ENCODE measurements at regions not wholly inside any gene's neighbourhood (a gene's known extent, or its start where the extent isn't known, plus 50 kb on each side); places are given as distances from the start of the nearest gene placed in this dataset.
"Not testable (repeated sequence)": the region's sequence is repeated elsewhere in the genome, so short reads cannot be mapped to it uniquely, and the experiment has no call there.

DNA sequence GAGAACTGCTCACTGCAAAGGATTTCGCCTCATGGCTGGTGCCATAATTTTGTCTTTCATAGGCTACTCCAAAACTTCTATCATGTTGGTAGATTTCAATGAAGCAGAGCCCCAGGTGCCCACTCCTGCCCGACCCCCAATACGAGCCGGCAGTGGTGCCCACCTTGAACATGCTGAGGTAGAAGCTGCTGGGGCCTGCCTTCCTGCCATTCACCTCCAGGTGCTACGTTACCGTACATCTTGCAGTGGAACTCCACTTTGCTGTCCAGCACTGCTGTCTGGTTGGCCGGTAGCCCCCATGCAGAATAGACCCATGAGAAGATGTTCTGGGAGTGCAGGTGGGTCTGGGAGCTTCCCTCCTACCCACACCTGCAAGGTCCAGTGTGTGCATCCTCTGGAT lies 502.8 kb upstream of the TBL1XR1 start:
- TF ChIP-seq, protein P1, sequence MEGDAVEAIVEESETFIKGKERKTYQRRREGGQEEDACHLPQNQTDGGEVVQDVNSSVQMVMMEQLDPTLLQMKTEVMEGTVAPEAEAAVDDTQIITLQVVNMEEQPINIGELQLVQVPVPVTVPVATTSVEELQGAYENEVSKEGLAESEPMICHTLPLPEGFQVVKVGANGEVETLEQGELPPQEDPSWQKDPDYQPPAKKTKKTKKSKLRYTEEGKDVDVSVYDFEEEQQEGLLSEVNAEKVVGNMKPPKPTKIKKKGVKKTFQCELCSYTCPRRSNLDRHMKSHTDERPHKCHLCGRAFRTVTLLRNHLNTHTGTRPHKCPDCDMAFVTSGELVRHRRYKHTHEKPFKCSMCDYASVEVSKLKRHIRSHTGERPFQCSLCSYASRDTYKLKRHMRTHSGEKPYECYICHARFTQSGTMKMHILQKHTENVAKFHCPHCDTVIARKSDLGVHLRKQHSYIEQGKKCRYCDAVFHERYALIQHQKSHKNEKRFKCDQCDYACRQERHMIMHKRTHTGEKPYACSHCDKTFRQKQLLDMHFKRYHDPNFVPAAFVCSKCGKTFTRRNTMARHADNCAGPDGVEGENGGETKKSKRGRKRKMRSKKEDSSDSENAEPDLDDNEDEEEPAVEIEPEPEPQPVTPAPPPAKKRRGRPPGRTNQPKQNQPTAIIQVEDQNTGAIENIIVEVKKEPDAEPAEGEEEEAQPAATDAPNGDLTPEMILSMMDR (IDR thresholded peaks at IDR 0.05; ENCODE audit: insufficient read depth, low read length, severe bottlenecking): no peak
- Histone ChIP-seq H3K36me3 (ENCODE audit: control insufficient read depth, insufficient read depth, low read length) (no peaks in the 10 kb centered on the region), H3K27me3 (ENCODE audit: control insufficient read depth, insufficient read depth, low read length) (no peaks in the 10 kb centered on the region), H3K4me3 (ENCODE audit: low read depth, low read length) (no peak overlapping the region)
- FAIRE-seq (no peak), DNase-seq (ENCODE audit: low read depth) (no peak)

GRCh38 chr3:177703788-177704187 lies 506.5 kb upstream of the TBL1XR1 start:
- DNase-seq (ENCODE audit: low read depth) (peak; percentile 62), FAIRE-seq (peak; percentile 52)
- Histone ChIP-seq H3K27me3 (ENCODE audit: control insufficient read depth, insufficient read depth, low read length) (no peaks in the 10 kb centered on the region), H3K36me3 (ENCODE audit: control insufficient read depth, insufficient read depth, low read length) (no peaks in the 10 kb centered on the region), H3K4me3 (ENCODE audit: low read depth, low read length) (no peak overlapping the region)
- TF ChIP-seq, protein P1 (IDR thresholded peaks at IDR 0.05; ENCODE audit: insufficient read depth, low read length, severe bottlenecking): no peak

- FAIRE-seq (no peak), DNase-seq (ENCODE audit: low read depth) (no peak)
- H3K27me3 ChIP-seq (ENCODE audit: control insufficient read depth, insufficient read depth, low read length): no peaks in the 10 kb centered on the region
- no peak overlapping the region for H3K4me3 ChIP-seq (ENCODE audit: low read depth, low read length)
- TF ChIP-seq, protein P1 (IDR thresholded peaks at IDR 0.05; ENCODE audit: insufficient read depth, low read length, severe bottlenecking): no peak
- no peaks in the 10 kb centered on the region for H3K36me3 ChIP-seq (ENCODE audit: control insufficient read depth, insufficient read depth, low read length)
These were observed 508.9 kb upstream of the TBL1XR1 start for GRCh38 chr3:177705976-177706823.

- not testable (repeated sequence) for H3K27me3 ChIP-seq (ENCODE audit: control insufficient read depth, insufficient read depth, low read length); H3K4me3 ChIP-seq (ENCODE audit: low read depth, low read length); H3K36me3 ChIP-seq (ENCODE audit: control insufficient read depth, insufficient read depth, low read length); DNase-seq (ENCODE audit: low read depth); FAIRE-seq
These were observed 512.2 kb upstream of the TBL1XR1 start for GRCh38 chr3:177709470-177709869.

- Histone ChIP-seq H3K27me3 (ENCODE audit: control insufficient read depth, insufficient read depth, low read length) (no peaks in the 10 kb centered on the region), H3K4me3 (ENCODE audit: low read depth, low read length) (no peak overlapping the region), H3K36me3 (ENCODE audit: control insufficient read depth, insufficient read depth, low read length) (no peaks in the 10 kb centered on the region)
- no peak for FAIRE-seq
- no peak for DNase-seq (ENCODE audit: low read depth)
- TF ChIP-seq, protein P1 (IDR thresholded peaks at IDR 0.05; ENCODE audit: insufficient read depth, low read length, severe bottlenecking): no peak
These were observed 513.2 kb upstream of the TBL1XR1 start for GRCh38 chr3:177710506-177710905.

DNA sequence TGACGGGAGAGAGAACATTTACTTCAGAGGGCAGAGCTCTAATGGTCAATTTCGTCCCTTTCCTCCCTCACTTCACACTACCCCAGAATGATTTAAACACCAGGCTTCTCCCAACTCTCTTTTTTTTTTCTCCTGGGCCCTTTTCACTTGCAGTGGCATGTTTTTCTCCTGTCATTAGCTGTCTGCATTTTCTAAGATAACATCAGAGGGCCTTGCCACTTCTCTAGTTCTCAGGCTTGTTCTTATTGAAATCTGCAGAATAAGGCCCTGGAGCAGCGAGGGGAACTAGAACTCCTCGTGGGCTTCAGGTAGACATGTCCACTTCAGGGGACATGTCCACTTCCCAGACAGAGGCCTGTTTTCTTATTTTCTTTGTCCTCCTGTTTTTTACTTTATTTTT lies 514.4 kb upstream of the TBL1XR1 start:
- Histone ChIP-seq H3K36me3 (ENCODE audit: control insufficient read depth, insufficient read depth, low read length) (no peaks in the 10 kb centered on the region), H3K27me3 (ENCODE audit: control insufficient read depth, insufficient read depth, low read length) (no peaks in the 10 kb centered on the region), H3K4me3 (ENCODE audit: low read depth, low read length) (no peak overlapping the region)
- FAIRE-seq (no peak), DNase-seq (ENCODE audit: low read depth) (no peak)
- TF ChIP-seq, protein P1 (IDR thresholded peaks at IDR 0.05; ENCODE audit: insufficient read depth, low read length, severe bottlenecking): no peak
